Gastroesophageal sphincter (tissue), 4 donors: ENCODE measurements at regions not wholly inside any gene's neighbourhood (a gene's known extent, or its start where the extent isn't known, plus 50 kb on each side); places are given as distances from the start of the nearest gene placed in this dataset.

Experiments used
- ATAC-seq: fragments of 150-250 bp; one replicate; pipeline ENCODE4 v1.9.1; 2016; ENCODE audit warnings: mild to moderate bottlenecking, moderate library complexity
- H3K27ac ChIP-seq, 4 donors: fragments of 200-600 bp; sonication (generic) in 3 of 4; 1 replicate in 3 of 4; 2 replicates in 1 of 4; pipeline ENCODE4 v1.5.1; 2016 to 2019
- H3K27me3 ChIP-seq: fragments of 200-600 bp; sonication (generic); one replicate; pipeline ENCODE4 v1.5.1; 2019
- H3K36me3 ChIP-seq, 2 donors: fragments of 200-600 bp; sonication (generic); one replicate each; pipeline ENCODE4 v1.5.1; 2019; ENCODE audit warnings: control low read depth in 1 of 2
- H3K4me1 ChIP-seq, 3 donors: fragments of 200-600 bp; sonication (generic); 1 replicate in 2 of 3; 2 replicates in 1 of 3; pipeline ENCODE4 v1.5.1; 2016 to 2019; ENCODE audit warnings: control low read depth in 2 of 3
- H3K4me3 ChIP-seq, 2 donors: fragments of 200-600 bp; sonication (generic); one replicate each; pipeline ENCODE4 v1.5.1; 2019; ENCODE audit warnings: mild to moderate bottlenecking in 1 of 2, moderate library complexity in 1 of 2
- H3K9me3 ChIP-seq, 3 donors: fragments of 200-600 bp; sonication (generic); one replicate each; pipeline ENCODE4 v1.5.1; 2017 to 2019; ENCODE audit warnings: control low read depth in 2 of 3
- CTCF ChIP-seq, 4 experiments: fragments of 200-600 bp in 2 of 4; fragments of 450-650 bp in 2 of 4; sonication (generic) in 1 of 4; IDR thresholded peaks; one replicate each; pipeline ENCODE4 v1.5.1; 2017 to 2019; ENCODE audit warnings: antibody characterized with exemption in 4 of 4, mild to moderate bottlenecking in 2 of 4, moderate library complexity in 2 of 4
- EP300 ChIP-seq: sonication (generic); formaldehyde crosslinking; IDR thresholded peaks from one replicate; pipeline ENCODE4 v1.6.1; 2017; ENCODE audit warnings: antibody characterized with exemption, mild to moderate bottlenecking
- POLR2A ChIP-seq, 2 donors: fragments of 450-650 bp; IDR thresholded peaks; one replicate each; pipeline ENCODE4 v1.6.1; 2017; ENCODE audit warnings: antibody characterized with exemption in 2 of 2, mild to moderate bottlenecking in 2 of 2, moderate library complexity in 1 of 2
- POLR2AphosphoS5 ChIP-seq: sonication (generic); formaldehyde crosslinking; IDR thresholded peaks from one replicate; pipeline ENCODE4 v1.6.1; 2017; ENCODE audit warnings: antibody characterized with exemption
- WGBS, 2 donors: methylation state at CpG; one replicate each; pipeline ENCODE4 v1.1.5; 2018; ENCODE audit warnings: low coverage in 1 of 2; 5-methylcytosine and 5-hydroxymethylcytosine counted together

- ATAC-seq, result no peak
- TF ChIP-seq EP300, result no peak
- TF ChIP-seq CTCF (IDR thresholded peaks at IDR 0.05), result no peak
- TF ChIP-seq POLR2AphosphoS5, result no peak
- TF ChIP-seq POLR2A (IDR thresholded peaks at IDR 0.05), result no peak
These were observed 93.5 kb upstream of the HNRNPA3 start for GRCh38 chr2:177119099-177119498.

GRCh38 chr2:177123048-177123447 is 89.5 kb upstream of the HNRNPA3 start:
- Histone ChIP-seq H3K4me1 (no peaks in the 10 kb centered on the region), H3K27me3 (no peaks in the 10 kb centered on the region), H3K4me3 (no peak overlapping the region), H3K9me3 (peaks cover 0 to 6% (median 0%) of the 10 kb centered on the region in 3 donors), H3K27ac (no peak overlapping the region), H3K36me3 (no peaks in the 10 kb centered on the region)
- 89% methylated on average over 1 of the region's 1 CpG; no CpG with 5 or more reads in 1 of the 2 donors for WGBS, 2 donors
- no peak for ATAC-seq
- TF ChIP-seq POLR2AphosphoS5 (no peak), CTCF (IDR thresholded peaks at IDR 0.05) (no peak), EP300 (no peak), POLR2A (IDR thresholded peaks at IDR 0.05) (no peak)

More at GRCh38 chr2:177119099-177119498, 93.5 kb upstream of the HNRNPA3 start:
- Histone ChIP-seq H3K27ac (no peak overlapping the region), H3K4me3 (no peak overlapping the region), H3K27me3 (no peaks in the 10 kb centered on the region), H3K36me3 (no peaks in the 10 kb centered on the region), H3K4me1 (no peaks in the 10 kb centered on the region), H3K9me3 (no peaks in the 10 kb centered on the region)
- WGBS, 2 donors, result 100% methylated on average over 1 to 5 of the region's 5 CpGs

- no peaks in the 10 kb centered on the region for H3K27me3 ChIP-seq
- no peak for ATAC-seq
- H3K9me3 ChIP-seq, result peaks cover 0 to 6% (median 0%) of the 10 kb centered on the region in 3 donors
- no peak for TF ChIP-seq POLR2A (IDR thresholded peaks at IDR 0.05)
- no peak for TF ChIP-seq POLR2AphosphoS5
- TF ChIP-seq EP300, result no peak
- no peak for TF ChIP-seq CTCF (IDR thresholded peaks at IDR 0.05)
- no peaks in the 10 kb centered on the region for H3K36me3 ChIP-seq
- WGBS, 2 donors, result 69% methylated on average over 2 of the region's 2 CpGs
- H3K27ac ChIP-seq, result no peak overlapping the region
- H3K4me3 ChIP-seq, result no peak overlapping the region
- H3K4me1 ChIP-seq, result no peaks in the 10 kb centered on the region
These were observed 88.2 kb upstream of the HNRNPA3 start for GRCh38 chr2:177124371-177124770.

- H3K27ac ChIP-seq, result no peak overlapping the region
- WGBS, 2 donors, result 87 to 100% methylated on average over 5 of the region's 6 CpGs
- ATAC-seq, result no peak
These were observed 84.8 kb upstream of the HNRNPA3 start for GRCh38 chr2:177127821-177128220.

More at GRCh38 chr2:177127821-177128220, 84.8 kb upstream of the HNRNPA3 start:
- peaks cover 0 to 6% (median 0%) of the 10 kb centered on the region in 3 donors for H3K9me3 ChIP-seq
- H3K4me1 ChIP-seq, result no peaks in the 10 kb centered on the region
- TF ChIP-seq POLR2A (IDR thresholded peaks at IDR 0.05) (no peak), EP300 (no peak), POLR2AphosphoS5 (no peak), CTCF (IDR thresholded peaks at IDR 0.05) (no peak)
- H3K36me3 ChIP-seq, result no peaks in the 10 kb centered on the region
- no peak overlapping the region for H3K4me3 ChIP-seq
- peaks cover 3% of the 10 kb centered on the region for H3K27me3 ChIP-seq
